HG03064 (cell line): ENCODE measurements at regions not wholly inside any gene's neighbourhood (a gene's known extent, or its start where the extent isn't known, plus 50 kb on each side); places are given as distances from the start of the nearest gene placed in this dataset.

ENCODE experiments used
- ATAC-seq: cut with Tn5 transposase; IDR thresholded peaks from one replicate; pipeline ENCODE4 v1.9.1; 2021; ENCODE audit warnings: low read depth; ENCODE audit not compliant: unreplicated experiment

- no peak for ATAC-seq
Observed at GRCh38 chr10:124288928-124289850, 129.5 kb downstream of the OAT start.

GRCh38 chr10:124288486-124288885 lies 130.2 kb downstream of the OAT start:
- ATAC-seq, result no peak

- no peak for ATAC-seq
Observed at GRCh38 chr10:124287791-124288190, 130.9 kb downstream of the OAT start.

- no peak for ATAC-seq
Observed at GRCh38 chr10:124287071-124287685, 131.5 kb downstream of the OAT start.

- no peak for ATAC-seq
Observed at GRCh38 chr10:124286621-124287020, 132.1 kb downstream of the OAT start.

GRCh38 chr10:124285587-124286527 lies 132.9 kb downstream of the OAT start:
- peak; percentile 64 for ATAC-seq

- ATAC-seq, result no peak
Observed at GRCh38 chr10:124283949-124284250, 134.8 kb downstream of the OAT start.

GRCh38 chr10:124283215-124283948 lies 135.3 kb downstream of the OAT start:
- no peak for ATAC-seq

- ATAC-seq, result no peak
Observed at GRCh38 chr10:124282326-124282725, 136.4 kb downstream of the OAT start.

GRCh38 chr10:124281666-124282065 lies 137.1 kb downstream of the OAT start:
- ATAC-seq, result no peak

GRCh38 chr10:124280916-124281315 lies 137.8 kb downstream of the OAT start:
- no peak for ATAC-seq

- no peak for ATAC-seq
Observed at GRCh38 chr10:124279882-124280281, 138.8 kb downstream of the OAT start.

GRCh38 chr10:124279298-124279697 lies 139.4 kb downstream of the OAT start:
- no peak for ATAC-seq

- no peak for ATAC-seq
Observed at GRCh38 chr10:124278356-124278755, 140.4 kb downstream of the OAT start.

GRCh38 chr10:124273141-124273540 lies 145.6 kb downstream of the OAT start:
- ATAC-seq, result no peak

GRCh38 chr10:124271676-124272075 lies 147.0 kb downstream of the OAT start:
- no peak for ATAC-seq

- ATAC-seq, result no peak
Observed at GRCh38 chr10:124270530-124271327, 148.0 kb downstream of the OAT start.

GRCh38 chr10:124268976-124269375 lies 149.7 kb downstream of the OAT start:
- ATAC-seq, result no peak

- no peak for ATAC-seq
Observed at GRCh38 chr10:124267911-124268549, 150.7 kb downstream of the OAT start.
